Trophoblast cell (in vitro differentiated cells and primary cell): ENCODE measurements at regions not wholly inside any gene's neighbourhood (a gene's known extent, or its start where the extent isn't known, plus 50 kb on each side); places are given as distances from the start of the nearest gene placed in this dataset.

Source experiments
- DNase-seq, 2 donors: peaks; one replicate each; pipeline ENCODE4 v3.0.0-alpha.2; 2016
- H2AFZ ChIP-seq: 2 replicates; pipeline ENCODE4 v1.6.1; 2013; ENCODE audit warnings: low read length, moderate library complexity, mild to moderate bottlenecking; ENCODE audit not compliant: insufficient read depth, poor library complexity
- H2AK5ac ChIP-seq: 2 replicates; pipeline ENCODE4 v1.6.1; 2013; ENCODE audit warnings: mild to moderate bottlenecking, low read length
- H2BK120ac ChIP-seq: 2 replicates; pipeline ENCODE4 v1.6.1; 2013; ENCODE audit warnings: low read length, mild to moderate bottlenecking, moderate library complexity; ENCODE audit not compliant: insufficient read depth, poor library complexity
- H2BK12ac ChIP-seq: 2 replicates; pipeline ENCODE4 v1.6.1; 2013; ENCODE audit warnings: mild to moderate bottlenecking, low read length, moderate library complexity
- H2BK5ac ChIP-seq: 2 replicates; pipeline ENCODE4 v1.6.1; 2013; ENCODE audit warnings: low read length, low read depth, moderate library complexity, mild to moderate bottlenecking; ENCODE audit not compliant: poor library complexity
- H3K14ac ChIP-seq: 2 replicates; pipeline ENCODE4 v1.6.1; 2013; ENCODE audit warnings: mild to moderate bottlenecking, low read length
- H3K18ac ChIP-seq: 2 replicates; pipeline ENCODE4 v1.6.1; 2013; ENCODE audit warnings: mild to moderate bottlenecking, low read length
- H3K23ac ChIP-seq: 2 replicates; pipeline ENCODE4 v1.6.1; 2013; ENCODE audit warnings: low read length
- H3K27ac ChIP-seq: 2 replicates; pipeline ENCODE4 v1.5.1; 2013; ENCODE audit warnings: low read depth, mild to moderate bottlenecking, inconsistent platforms, low read length, moderate library complexity
- H3K27me3 ChIP-seq: 2 replicates; pipeline ENCODE4 v1.6.1; 2013; ENCODE audit warnings: inconsistent platforms, mild to moderate bottlenecking, low read length, moderate library complexity; ENCODE audit not compliant: insufficient read depth
- H3K36me3 ChIP-seq, 2 experiments: 1 replicate in 1 of 2; 2 replicates in 1 of 2; pipeline ENCODE4 v1.6.1; 2013; ENCODE audit warnings: low read length in 2 of 2, mild to moderate bottlenecking in 2 of 2, moderate library complexity in 1 of 2; ENCODE audit not compliant: insufficient read depth in 2 of 2, control insufficient read depth in 1 of 2
- H3K4ac ChIP-seq: 2 replicates; pipeline ENCODE4 v1.6.1; 2013; ENCODE audit warnings: low read depth, mild to moderate bottlenecking, low read length, moderate library complexity
- H3K4me1 ChIP-seq, 2 experiments: 1 replicate in 1 of 2; 2 replicates in 1 of 2; pipeline ENCODE4 v1.6.1; 2013; ENCODE audit warnings: low read length in 2 of 2, mild to moderate bottlenecking in 2 of 2, moderate library complexity in 1 of 2; ENCODE audit not compliant: insufficient read depth in 2 of 2, control insufficient read depth in 1 of 2
- H3K4me2 ChIP-seq: 2 replicates; pipeline ENCODE4 v1.6.1; 2013; ENCODE audit warnings: inconsistent platforms, mild to moderate bottlenecking, low read length, moderate library complexity
- H3K4me3 ChIP-seq: 2 replicates; pipeline ENCODE4 v1.5.1; 2013; ENCODE audit warnings: mild to moderate bottlenecking, low read depth, low read length, inconsistent platforms
- H3K79me1 ChIP-seq: one replicate; pipeline ENCODE4 v1.6.1; 2013; ENCODE audit warnings: low read length
- H3K79me2 ChIP-seq: 2 replicates; pipeline ENCODE4 v1.6.1; 2013; ENCODE audit warnings: low read length, mild to moderate bottlenecking; ENCODE audit not compliant: control insufficient read depth, insufficient read depth, poor library complexity
- H3K9ac ChIP-seq: 2 replicates; pipeline ENCODE4 v1.6.1; 2013; ENCODE audit warnings: mild to moderate bottlenecking, low read length
- H3K9me3 ChIP-seq: 2 replicates; pipeline ENCODE4 v1.6.1; 2013; ENCODE audit warnings: low read depth, mild to moderate bottlenecking, control low read depth, inconsistent platforms, low read length; ENCODE audit not compliant: insufficient read depth
- H4K12ac ChIP-seq: 2 replicates; pipeline ENCODE4 v1.6.1; 2013; ENCODE audit warnings: low read depth, mild to moderate bottlenecking, low read length, moderate library complexity
- H4K8ac ChIP-seq: 2 replicates; pipeline ENCODE4 v1.6.1; 2013; ENCODE audit warnings: low read depth, mild to moderate bottlenecking, low read length, moderate library complexity
- H4K91ac ChIP-seq: one replicate; pipeline ENCODE4 v1.6.1; 2013; ENCODE audit warnings: low read depth, mild to moderate bottlenecking, low read length, moderate library complexity
- WGBS: extraction: QIAGEN DNeasy Blood & Tissue Kit; methylation state at CpG from one replicate; pipeline ENCODE4 v1.1.7; 2013; ENCODE audit warnings: missing lambda C conversion rate; ENCODE audit not compliant: insufficient read length, insufficient coverage; ENCODE audit errors: extremely low coverage; 5-methylcytosine and 5-hydroxymethylcytosine counted together

- no peak for DNase-seq
Measured at GRCh38 chr1:212506666-212507065, 73.9 kb downstream of the NENF start.

GRCh38 chr1:212507369-212507768 lies 74.6 kb downstream of the NENF start:
- no peak for DNase-seq
- Histone ChIP-seq H2AFZ (no peak overlapping the region), H3K18ac (no peak overlapping the region), H3K36me3 (no peaks in the 10 kb centered on the region), H2BK5ac (no peak overlapping the region), H4K91ac (no peak overlapping the region), H3K9ac (no peak overlapping the region), H3K23ac (no peak overlapping the region), H3K9me3 (peaks cover 4% of the 10 kb centered on the region), H3K79me1 (no peaks in the 10 kb centered on the region), H2AK5ac (no peak overlapping the region), H3K27ac (no peak overlapping the region), H3K4ac (no peak overlapping the region), H3K4me3 (no peak overlapping the region), H3K4me1 (no peaks in the 10 kb centered on the region), H4K8ac (no peak overlapping the region), H3K79me2 (no peaks in the 10 kb centered on the region), H2BK12ac (no peak overlapping the region), H3K27me3 (no peaks in the 10 kb centered on the region), H2BK120ac (no peak overlapping the region), H3K14ac (no peak overlapping the region), H3K4me2 (no peak overlapping the region), H4K12ac (no peak overlapping the region)
- WGBS = no CpG with 5 or more reads among the region's 7 CpGs

More at GRCh38 chr1:212506666-212507065, 73.9 kb downstream of the NENF start:
- Histone ChIP-seq H3K27me3 (no peaks in the 10 kb centered on the region), H3K4ac (no peak overlapping the region), H3K79me2 (no peaks in the 10 kb centered on the region), H4K12ac (no peak overlapping the region), H3K9ac (no peak overlapping the region), H4K91ac (no peak overlapping the region), H2BK5ac (no peak overlapping the region), H3K4me2 (no peak overlapping the region), H2AFZ (no peak overlapping the region), H2BK120ac (no peak overlapping the region), H3K4me3 (no peak overlapping the region), H3K4me1 (no peaks in the 10 kb centered on the region), H3K23ac (no peak overlapping the region), H3K9me3 (peaks cover 4% of the 10 kb centered on the region), H3K79me1 (no peaks in the 10 kb centered on the region), H3K27ac (no peak overlapping the region), H4K8ac (no peak overlapping the region), H3K36me3 (no peaks in the 10 kb centered on the region), H3K14ac (no peak overlapping the region), H2AK5ac (no peak overlapping the region), H2BK12ac (no peak overlapping the region), H3K18ac (no peak overlapping the region)

- no peak overlapping the region for H2BK12ac ChIP-seq
- H3K27ac ChIP-seq = no peak overlapping the region
- no peak overlapping the region for H3K4ac ChIP-seq
- H3K79me1 ChIP-seq = no peaks in the 10 kb centered on the region
- no peak overlapping the region for H3K4me3 ChIP-seq
- H4K8ac ChIP-seq = no peak overlapping the region
- H4K12ac ChIP-seq = no peak overlapping the region
- DNase-seq = no peak
- no peak overlapping the region for H3K14ac ChIP-seq
- H4K91ac ChIP-seq = no peak overlapping the region
- no peak overlapping the region for H2BK120ac ChIP-seq
- peaks cover 4 to 11% of the 10 kb centered on the region in 2 experiments for H3K4me1 ChIP-seq
- no peak overlapping the region for H3K18ac ChIP-seq
- no peaks in the 10 kb centered on the region for H3K9me3 ChIP-seq
- no CpG with 5 or more reads among the region's 5 CpGs for WGBS
- no peak overlapping the region for H2AK5ac ChIP-seq
- no peak overlapping the region for H2AFZ ChIP-seq
- no peaks in the 10 kb centered on the region for H3K36me3 ChIP-seq
- H2BK5ac ChIP-seq = no peak overlapping the region
- no peak overlapping the region for H3K23ac ChIP-seq
- no peaks in the 10 kb centered on the region for H3K27me3 ChIP-seq
- H3K4me2 ChIP-seq = no peak overlapping the region
- H3K79me2 ChIP-seq = no peaks in the 10 kb centered on the region
- H3K9ac ChIP-seq = no peak overlapping the region
Measured at GRCh38 chr1:212512816-212513559, 80.3 kb downstream of the NENF start.

GRCh38 chr1:212513586-212513985 lies 80.9 kb downstream of the NENF start:
- Histone ChIP-seq H3K79me2 (no peaks in the 10 kb centered on the region), H4K12ac (no peak overlapping the region), H2BK12ac (no peak overlapping the region), H2BK120ac (no peak overlapping the region), H3K9me3 (no peaks in the 10 kb centered on the region), H3K4me3 (no peak overlapping the region), H3K27me3 (no peaks in the 10 kb centered on the region), H2AK5ac (no peak overlapping the region), H4K91ac (no peak overlapping the region), H3K9ac (no peak overlapping the region), H3K4me1 (peaks cover 4 to 11% of the 10 kb centered on the region in 2 experiments), H3K36me3 (no peaks in the 10 kb centered on the region), H3K4ac (no peak overlapping the region), H2BK5ac (no peak overlapping the region), H3K27ac (no peak overlapping the region), H3K23ac (no peak overlapping the region), H3K14ac (no peak overlapping the region), H3K4me2 (no peak overlapping the region), H3K79me1 (no peaks in the 10 kb centered on the region), H2AFZ (no peak overlapping the region), H3K18ac (no peak overlapping the region), H4K8ac (no peak overlapping the region)
- WGBS = no CpG with 5 or more reads among the region's 11 CpGs
- DNase-seq = no peak
